AG04450 (cell line): ENCODE measurements at regions not wholly inside any gene's neighbourhood (a gene's known extent, or its start where the extent isn't known, plus 50 kb on each side); places are given as distances from the start of the nearest gene placed in this dataset.

Experiments
- CTCF ChIA-PET: fragments of 300-600, 350-600 bp; formaldehyde crosslinking; extraction: SDS; loops from one replicate; lab custom pipeline; 2022; ENCODE audit warnings: antibody characterized with exemption, inconsistent platforms; lab: Charles Lee
- POLR2A ChIA-PET: fragments of 350-600 bp; formaldehyde crosslinking; extraction: SDS; loops from one replicate; lab custom pipeline; 2021; ENCODE audit warnings: antibody characterized with exemption, inconsistent platforms; lab: Yijun Ruan, JAX
- DNase-seq: peaks from one replicate; pipeline ENCODE4 v3.0.0-alpha.2; 2011; ENCODE audit warnings: low read depth, low spot score
- H3K27ac ChIP-seq: one replicate; pipeline ENCODE4 v1.5.1; 2012; ENCODE audit warnings: low read depth, low read length, control low read depth
- H3K27me3 ChIP-seq: one replicate; pipeline ENCODE4 v1.6.0; 2012; ENCODE audit warnings: low read length; ENCODE audit not compliant: control insufficient read depth, insufficient read depth
- H3K4me3 ChIP-seq: 2 replicates; pipeline ENCODE4 v1.5.1; 2011; ENCODE audit warnings: mild to moderate bottlenecking, low read depth, low read length, control low read depth
- H3K9me3 ChIP-seq: 2 replicates; pipeline ENCODE4 v1.5.1; 2012; ENCODE audit warnings: low read length; ENCODE audit not compliant: control insufficient read depth, insufficient read depth
- TF ChIP-seq, protein P1 (sequence below): IDR thresholded peaks from 2 replicates; pipeline ENCODE4 v1.5.1; 2011; ENCODE audit warnings: low read depth, low read length, control low read depth, inconsistent platforms

DNA sequence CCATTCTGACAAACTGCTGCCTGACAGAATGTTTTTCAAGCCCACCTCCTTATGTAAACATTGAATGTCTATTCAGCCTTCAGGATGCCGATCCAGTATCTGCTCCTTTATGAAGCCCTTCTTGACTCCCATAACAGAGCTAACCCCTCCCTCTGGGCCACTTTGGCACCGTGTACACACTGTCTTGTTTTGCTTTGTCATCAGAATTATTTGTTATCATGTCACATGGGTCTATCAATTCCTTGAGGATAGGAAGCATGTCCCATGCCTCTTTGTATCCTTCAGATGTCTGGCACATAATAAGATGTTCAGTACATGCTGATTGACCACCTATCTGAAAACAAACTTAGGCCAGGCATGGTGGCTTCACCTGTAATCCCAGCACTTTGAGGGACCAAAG, 92.3 kb downstream of the PRLHR start:
- ChIA-PET POLR2A (no interaction called here), CTCF (no interaction called here)
- DNase-seq, result no peak
- H3K4me3 ChIP-seq, result no peak overlapping the region
- no peak overlapping the region for H3K27ac ChIP-seq
- TF ChIP-seq, protein P1, sequence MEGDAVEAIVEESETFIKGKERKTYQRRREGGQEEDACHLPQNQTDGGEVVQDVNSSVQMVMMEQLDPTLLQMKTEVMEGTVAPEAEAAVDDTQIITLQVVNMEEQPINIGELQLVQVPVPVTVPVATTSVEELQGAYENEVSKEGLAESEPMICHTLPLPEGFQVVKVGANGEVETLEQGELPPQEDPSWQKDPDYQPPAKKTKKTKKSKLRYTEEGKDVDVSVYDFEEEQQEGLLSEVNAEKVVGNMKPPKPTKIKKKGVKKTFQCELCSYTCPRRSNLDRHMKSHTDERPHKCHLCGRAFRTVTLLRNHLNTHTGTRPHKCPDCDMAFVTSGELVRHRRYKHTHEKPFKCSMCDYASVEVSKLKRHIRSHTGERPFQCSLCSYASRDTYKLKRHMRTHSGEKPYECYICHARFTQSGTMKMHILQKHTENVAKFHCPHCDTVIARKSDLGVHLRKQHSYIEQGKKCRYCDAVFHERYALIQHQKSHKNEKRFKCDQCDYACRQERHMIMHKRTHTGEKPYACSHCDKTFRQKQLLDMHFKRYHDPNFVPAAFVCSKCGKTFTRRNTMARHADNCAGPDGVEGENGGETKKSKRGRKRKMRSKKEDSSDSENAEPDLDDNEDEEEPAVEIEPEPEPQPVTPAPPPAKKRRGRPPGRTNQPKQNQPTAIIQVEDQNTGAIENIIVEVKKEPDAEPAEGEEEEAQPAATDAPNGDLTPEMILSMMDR, result no peak
- H3K27me3 ChIP-seq, result no peaks in the 10 kb centered on the region
- H3K9me3 ChIP-seq, result no peaks in the 10 kb centered on the region

DNA sequence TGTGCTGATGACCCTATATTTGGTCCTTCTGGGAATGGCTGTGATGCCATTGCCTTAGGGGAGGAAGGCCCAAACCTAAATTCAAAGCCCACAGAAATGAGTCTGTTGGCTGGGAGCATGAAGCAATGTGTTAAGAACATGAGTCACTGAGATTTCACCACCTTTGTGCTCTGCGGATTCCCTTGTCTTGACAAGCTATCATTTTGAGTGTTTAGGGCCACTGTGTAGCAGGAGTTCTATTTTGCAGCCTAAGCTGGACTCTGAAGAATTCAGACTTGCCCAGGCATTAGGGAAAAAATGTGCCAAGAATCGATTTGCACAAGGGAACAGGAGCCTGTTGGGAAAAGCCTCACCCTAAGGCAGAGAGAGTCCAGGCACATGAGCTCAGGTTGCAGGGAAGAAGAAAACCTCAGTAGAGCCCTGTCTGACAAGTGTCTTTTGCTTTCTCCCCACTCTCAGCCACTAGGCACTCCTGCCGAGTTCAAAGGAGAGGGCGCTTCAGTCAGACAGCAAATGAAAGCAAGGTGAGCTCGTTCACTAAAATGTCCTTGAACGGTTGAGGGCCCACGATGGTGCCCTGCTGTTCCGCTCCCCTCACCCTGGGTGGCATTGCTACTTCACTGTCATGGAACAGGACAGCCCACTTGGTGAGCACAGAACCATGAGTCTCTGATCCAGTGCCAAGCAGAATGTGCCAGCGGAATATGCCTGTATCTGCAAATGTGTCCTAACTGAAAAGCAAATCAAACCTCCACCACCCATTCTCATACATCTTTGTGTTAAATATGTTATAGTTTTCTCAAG, 93.6 kb downstream of the PRLHR start:
- H3K27ac ChIP-seq, result no peak overlapping the region
- H3K4me3 ChIP-seq, result no peak overlapping the region
- TF ChIP-seq, protein P1, result no peak
- DNase-seq, result no peak
- no peaks in the 10 kb centered on the region for H3K27me3 ChIP-seq
- H3K9me3 ChIP-seq, result no peaks in the 10 kb centered on the region
- ChIA-PET POLR2A (no interaction called here), CTCF (no interaction called here)

DNA sequence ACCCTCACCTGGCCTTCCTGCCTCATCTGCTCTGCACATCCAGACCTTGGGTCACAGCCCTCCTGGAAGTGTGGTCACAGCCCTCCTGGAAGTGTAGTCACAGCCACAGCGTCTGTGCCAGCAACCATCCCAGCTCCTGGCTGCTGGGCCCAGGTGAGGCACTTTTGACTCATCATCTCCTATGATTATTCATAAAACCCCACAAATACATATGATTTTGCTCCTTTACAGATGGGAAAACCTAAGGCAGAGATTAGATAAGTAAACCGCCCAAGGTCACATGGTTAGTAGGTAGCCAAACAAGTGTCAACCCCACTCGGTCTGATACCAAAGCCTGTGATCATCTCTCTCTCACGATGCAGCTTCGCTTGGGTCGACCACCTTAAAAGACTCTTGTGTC, 94.3 kb downstream of the PRLHR start:
- no peak overlapping the region for H3K4me3 ChIP-seq
- no peak overlapping the region for H3K27ac ChIP-seq
- H3K9me3 ChIP-seq, result no peaks in the 10 kb centered on the region
- ChIA-PET CTCF (no interaction called here), POLR2A (no interaction called here)
- TF ChIP-seq, protein P1, result no peak
- H3K27me3 ChIP-seq, result no peaks in the 10 kb centered on the region
- no peak for DNase-seq

DNA sequence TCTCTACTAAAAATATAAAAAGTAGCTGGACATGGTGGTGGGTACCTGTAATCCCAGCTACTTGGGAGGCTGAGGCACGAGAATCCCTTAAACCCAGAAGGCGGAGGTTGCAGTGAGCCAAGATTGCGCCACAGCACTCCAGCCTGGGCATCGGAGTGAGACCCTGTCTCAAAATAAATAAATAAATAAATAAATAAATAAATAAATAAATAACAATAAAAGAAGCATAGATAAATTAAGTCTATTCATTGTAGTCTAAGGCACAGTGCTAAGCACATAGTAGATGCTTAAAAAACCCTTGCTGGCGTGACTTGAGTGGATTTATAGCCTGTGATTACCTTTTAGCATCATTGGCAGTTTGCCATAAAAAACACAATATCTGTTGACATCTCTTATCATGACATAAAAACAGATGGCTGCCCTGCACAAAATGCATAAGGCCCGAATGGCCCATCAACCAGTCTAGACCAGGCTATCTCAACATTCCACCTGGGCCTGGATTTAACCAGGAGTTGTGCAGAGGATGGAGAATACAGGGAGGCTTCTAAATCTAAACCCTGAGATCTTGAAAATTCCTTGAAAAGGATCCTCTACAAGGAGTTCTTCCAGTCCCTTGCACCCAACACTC, 94.9 kb downstream of the PRLHR start:
- TF ChIP-seq, protein P1, result no peak

DNA sequence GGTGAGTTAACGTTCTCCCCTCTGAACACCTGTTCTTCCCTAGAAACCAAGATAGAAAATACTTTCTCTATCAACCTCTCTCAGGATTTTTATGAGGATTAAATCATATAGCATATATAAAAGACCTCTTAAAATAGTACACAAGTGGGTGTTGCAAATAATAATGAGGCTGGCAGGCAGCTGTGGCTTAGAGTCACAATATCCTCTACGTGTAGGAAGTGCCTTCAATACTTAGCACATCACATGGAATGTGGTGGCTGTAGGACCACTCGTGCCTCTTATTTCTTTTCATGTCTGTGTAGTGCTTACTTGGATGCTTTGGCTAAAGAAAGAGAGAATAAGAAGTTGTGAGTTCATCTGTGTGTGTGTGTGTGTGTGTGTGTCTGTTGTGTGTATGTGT, 96.3 kb downstream of the PRLHR start:
- POLR2A ChIA-PET, result no interaction called here
- no peak overlapping the region for H3K27ac ChIP-seq
- no peaks in the 10 kb centered on the region for H3K27me3 ChIP-seq
- no peaks in the 10 kb centered on the region for H3K9me3 ChIP-seq
- no peak for DNase-seq
- no peak overlapping the region for H3K4me3 ChIP-seq
- TF ChIP-seq, protein P1, result no peak
- CTCF ChIA-PET, result no interaction called here

More for the DNA sequence above, 94.9 kb downstream of the PRLHR start:
- no peaks in the 10 kb centered on the region for H3K9me3 ChIP-seq
- H3K27ac ChIP-seq, result no peak overlapping the region
- H3K4me3 ChIP-seq, result no peak overlapping the region
- POLR2A ChIA-PET, result no interaction called here
- no peak for DNase-seq
- no peaks in the 10 kb centered on the region for H3K27me3 ChIP-seq
- CTCF ChIA-PET, result interaction anchor here (0.6 kb wide), 1 partner anchor 16 kb away, joined by 3 read pairs; no protein-coding TSS in a partner anchor
